WTC11 (cell line): ENCODE measurements at regions not wholly inside any gene's neighbourhood (a gene's known extent, or its start where the extent isn't known, plus 50 kb on each side); places are given as distances from the start of the nearest gene placed in this dataset.

ENCODE experiments used
- ATAC-seq: fragments of 200-7000 bp; cut with Tn5 transposase; 2 replicates; pipeline ENCODE4 v1.10.0; 2021; ENCODE audit warnings: mild to moderate bottlenecking, moderate library complexity
- CTCF ChIA-PET: fragments of 300-600 bp; sonication (Branson Sonifier 250); formaldehyde crosslinking; loops from one replicate; lab custom pipeline; 2021; ENCODE audit warnings: antibody characterized with exemption; lab: Charles Lee
- POLR2A ChIA-PET: fragments of 350-600 bp; sonication (Branson Sonifier 250); formaldehyde crosslinking; loops from one replicate; lab custom pipeline; 2021; ENCODE audit warnings: antibody characterized with exemption; lab: Charles Lee
- DNase-seq: peaks from one replicate; pipeline ENCODE4 v3.0.0; 2021; ENCODE audit warnings: low spot score
- H3K27ac Mint-ChIP-seq: 2 replicates; pipeline ENCODE4 v1.8.0; 2021; ENCODE audit warnings: mixed read lengths
- H3K27me3 Mint-ChIP-seq: 2 replicates; pipeline ENCODE4 v1.8.0; 2021; ENCODE audit warnings: low read depth, mild to moderate bottlenecking, moderate library complexity, mixed read lengths
- H3K36me3 Mint-ChIP-seq: 2 replicates; pipeline ENCODE4 v1.8.0; 2021; ENCODE audit warnings: mixed read lengths
- H3K4me1 Mint-ChIP-seq: 2 replicates; pipeline ENCODE4 v1.8.0; 2022; ENCODE audit warnings: mixed read lengths
- H3K4me3 Mint-ChIP-seq: 2 replicates; pipeline ENCODE4 v1.8.0; 2021; ENCODE audit warnings: mild to moderate bottlenecking, moderate library complexity, mixed read lengths
- H3K9me3 Mint-ChIP-seq: 2 replicates; pipeline ENCODE4 v1.8.0; 2021; ENCODE audit warnings: mixed read lengths
- E2F4 ChIP-seq: sonication (generic); formaldehyde crosslinking; IDR thresholded peaks from 2 replicates; pipeline ENCODE4 v1.8.1; 2022; ENCODE audit warnings: low read depth, mild to moderate bottlenecking, moderate library complexity, missing genetic modification reagents, borderline replicate concordance
- ESRRA ChIP-seq: sonication (generic); formaldehyde crosslinking; IDR thresholded peaks from 2 replicates; pipeline ENCODE4 v1.8.1; 2022; ENCODE audit warnings: mild to moderate bottlenecking, missing genetic modification reagents, borderline replicate concordance
- FOXP1 ChIP-seq: sonication (generic); formaldehyde crosslinking; IDR thresholded peaks from 2 replicates; pipeline ENCODE4 v1.8.0; 2022; ENCODE audit warnings: missing genetic modification reagents, mild to moderate bottlenecking, moderate library complexity, borderline replicate concordance
- GTF2I ChIP-seq: fragments of 250-450 bp; sonication (Bioruptor Pico); conservative IDR thresholded peaks from 2 replicates; pipeline ENCODE4 v1.4.0; 2021; ENCODE audit warnings: mild to moderate bottlenecking
- HMGA2 ChIP-seq: fragments of 250-450 bp; sonication (Bioruptor Pico); IDR thresholded peaks from 2 replicates; pipeline ENCODE4 v1.4.0; 2021; ENCODE audit warnings: mild to moderate bottlenecking, moderate library complexity
- MYBL2 ChIP-seq: sonication (generic); formaldehyde crosslinking; IDR thresholded peaks from 2 replicates; pipeline ENCODE4 v1.8.1; 2023; ENCODE audit warnings: mild to moderate bottlenecking, moderate library complexity, missing genetic modification reagents
- PRDM15 ChIP-seq: sonication (generic); formaldehyde crosslinking; IDR thresholded peaks from 2 replicates; pipeline ENCODE4 v1.8.0; 2022; ENCODE audit warnings: missing genetic modification reagents
- RELA ChIP-seq: sonication (generic); formaldehyde crosslinking; IDR thresholded peaks from 2 replicates; pipeline ENCODE4 v1.8.1; 2022; ENCODE audit warnings: missing genetic modification reagents, mild to moderate bottlenecking, borderline replicate concordance
- SOX15 ChIP-seq: fragments of 250-450 bp; sonication (Bioruptor Pico); IDR thresholded peaks from 2 replicates; pipeline ENCODE4 v1.9.0; 2021; ENCODE audit warnings: mild to moderate bottlenecking
- SP1 ChIP-seq: sonication (generic); formaldehyde crosslinking; conservative IDR thresholded peaks from 2 replicates; pipeline ENCODE4 v1.8.1; 2022; ENCODE audit warnings: missing genetic modification reagents
- TEAD4 ChIP-seq: sonication (generic); formaldehyde crosslinking; IDR thresholded peaks from 2 replicates; pipeline ENCODE4 v1.8.0; 2022; ENCODE audit warnings: mild to moderate bottlenecking, missing genetic modification reagents
- ZBTB21 ChIP-seq: sonication (generic); formaldehyde crosslinking; IDR thresholded peaks from 2 replicates; pipeline ENCODE4 v1.8.1; 2023; ENCODE audit warnings: mild to moderate bottlenecking, missing genetic modification reagents, borderline replicate concordance
- ZNF219 ChIP-seq: sonication (generic); formaldehyde crosslinking; IDR thresholded peaks from 2 replicates; pipeline ENCODE4 v1.8.0; 2023; ENCODE audit warnings: missing genetic modification reagents, mild to moderate bottlenecking, borderline replicate concordance
- TF ChIP-seq, protein P1 (sequence below): sonication (generic); formaldehyde crosslinking; conservative IDR thresholded peaks from 2 replicates; pipeline ENCODE4 v1.8.1; 2023; ENCODE audit warnings: mild to moderate bottlenecking, low read depth, missing genetic modification reagents, moderate library complexity
- TF ChIP-seq, protein P2 (sequence below): sonication (generic); formaldehyde crosslinking; IDR thresholded peaks from 2 replicates; pipeline ENCODE4 v1.8.0; 2023; ENCODE audit warnings: missing genetic modification reagents, mild to moderate bottlenecking, borderline replicate concordance

DNA sequence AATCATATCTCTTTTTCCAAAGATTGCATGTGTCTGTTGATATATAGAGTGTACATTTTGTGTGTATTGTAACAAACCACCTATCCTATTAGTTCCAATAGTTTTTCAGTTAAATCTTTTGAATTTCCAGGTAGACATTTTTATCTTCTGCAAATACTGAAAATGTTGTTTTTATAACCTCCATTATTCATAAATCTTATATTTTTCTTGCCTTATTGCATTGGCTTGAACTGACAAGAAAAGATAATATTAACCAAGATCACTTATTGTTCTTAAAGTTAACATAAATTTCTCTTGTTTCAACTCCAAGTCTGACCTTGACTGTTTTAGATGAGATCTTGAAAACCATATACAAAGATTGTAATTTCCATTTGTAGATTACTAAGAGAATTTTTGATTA, 251.6 kb downstream of the IRX2 start (continued):
- no peak for TF ChIP-seq PRDM15
- no peak for TF ChIP-seq GTF2I (CRISPR knock-in tag)
- TF ChIP-seq HMGA2: no peak
- no peak for TF ChIP-seq MYBL2 (CRISPR knock-in tag)
- TF ChIP-seq RELA (CRISPR knock-in tag): no peak

GRCh38 chr5:2496891-2497290, 254.6 kb downstream of the IRX2 start:
- H3K4me1 Mint-ChIP-seq: peaks cover 18% of the 10 kb centered on the region
- peaks cover 40% of the 10 kb centered on the region for H3K9me3 Mint-ChIP-seq
- peaks cover 17% of the 10 kb centered on the region for H3K36me3 Mint-ChIP-seq
- H3K27ac Mint-ChIP-seq: no peak overlapping the region
- ChIA-PET CTCF (no interaction called here), POLR2A (no interaction called here)
- ATAC-seq (no peak), DNase-seq (no peak)
- TF ChIP-seq ZNF219 (CRISPR knock-in tag) (no peak), FOXP1 (CRISPR knock-in tag) (no peak), ZBTB21 (CRISPR knock-in tag) (no peak), TEAD4 (CRISPR knock-in tag) (no peak), E2F4 (CRISPR knock-in tag) (no peak), ESRRA (no peak), SOX15 (no peak), SP1 (no peak)
- TF ChIP-seq, protein P1, sequence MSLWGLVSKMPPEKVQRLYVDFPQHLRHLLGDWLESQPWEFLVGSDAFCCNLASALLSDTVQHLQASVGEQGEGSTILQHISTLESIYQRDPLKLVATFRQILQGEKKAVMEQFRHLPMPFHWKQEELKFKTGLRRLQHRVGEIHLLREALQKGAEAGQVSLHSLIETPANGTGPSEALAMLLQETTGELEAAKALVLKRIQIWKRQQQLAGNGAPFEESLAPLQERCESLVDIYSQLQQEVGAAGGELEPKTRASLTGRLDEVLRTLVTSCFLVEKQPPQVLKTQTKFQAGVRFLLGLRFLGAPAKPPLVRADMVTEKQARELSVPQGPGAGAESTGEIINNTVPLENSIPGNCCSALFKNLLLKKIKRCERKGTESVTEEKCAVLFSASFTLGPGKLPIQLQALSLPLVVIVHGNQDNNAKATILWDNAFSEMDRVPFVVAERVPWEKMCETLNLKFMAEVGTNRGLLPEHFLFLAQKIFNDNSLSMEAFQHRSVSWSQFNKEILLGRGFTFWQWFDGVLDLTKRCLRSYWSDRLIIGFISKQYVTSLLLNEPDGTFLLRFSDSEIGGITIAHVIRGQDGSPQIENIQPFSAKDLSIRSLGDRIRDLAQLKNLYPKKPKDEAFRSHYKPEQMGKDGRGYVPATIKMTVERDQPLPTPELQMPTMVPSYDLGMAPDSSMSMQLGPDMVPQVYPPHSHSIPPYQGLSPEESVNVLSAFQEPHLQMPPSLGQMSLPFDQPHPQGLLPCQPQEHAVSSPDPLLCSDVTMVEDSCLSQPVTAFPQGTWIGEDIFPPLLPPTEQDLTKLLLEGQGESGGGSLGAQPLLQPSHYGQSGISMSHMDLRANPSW: no peak
- TF ChIP-seq, protein P2, sequence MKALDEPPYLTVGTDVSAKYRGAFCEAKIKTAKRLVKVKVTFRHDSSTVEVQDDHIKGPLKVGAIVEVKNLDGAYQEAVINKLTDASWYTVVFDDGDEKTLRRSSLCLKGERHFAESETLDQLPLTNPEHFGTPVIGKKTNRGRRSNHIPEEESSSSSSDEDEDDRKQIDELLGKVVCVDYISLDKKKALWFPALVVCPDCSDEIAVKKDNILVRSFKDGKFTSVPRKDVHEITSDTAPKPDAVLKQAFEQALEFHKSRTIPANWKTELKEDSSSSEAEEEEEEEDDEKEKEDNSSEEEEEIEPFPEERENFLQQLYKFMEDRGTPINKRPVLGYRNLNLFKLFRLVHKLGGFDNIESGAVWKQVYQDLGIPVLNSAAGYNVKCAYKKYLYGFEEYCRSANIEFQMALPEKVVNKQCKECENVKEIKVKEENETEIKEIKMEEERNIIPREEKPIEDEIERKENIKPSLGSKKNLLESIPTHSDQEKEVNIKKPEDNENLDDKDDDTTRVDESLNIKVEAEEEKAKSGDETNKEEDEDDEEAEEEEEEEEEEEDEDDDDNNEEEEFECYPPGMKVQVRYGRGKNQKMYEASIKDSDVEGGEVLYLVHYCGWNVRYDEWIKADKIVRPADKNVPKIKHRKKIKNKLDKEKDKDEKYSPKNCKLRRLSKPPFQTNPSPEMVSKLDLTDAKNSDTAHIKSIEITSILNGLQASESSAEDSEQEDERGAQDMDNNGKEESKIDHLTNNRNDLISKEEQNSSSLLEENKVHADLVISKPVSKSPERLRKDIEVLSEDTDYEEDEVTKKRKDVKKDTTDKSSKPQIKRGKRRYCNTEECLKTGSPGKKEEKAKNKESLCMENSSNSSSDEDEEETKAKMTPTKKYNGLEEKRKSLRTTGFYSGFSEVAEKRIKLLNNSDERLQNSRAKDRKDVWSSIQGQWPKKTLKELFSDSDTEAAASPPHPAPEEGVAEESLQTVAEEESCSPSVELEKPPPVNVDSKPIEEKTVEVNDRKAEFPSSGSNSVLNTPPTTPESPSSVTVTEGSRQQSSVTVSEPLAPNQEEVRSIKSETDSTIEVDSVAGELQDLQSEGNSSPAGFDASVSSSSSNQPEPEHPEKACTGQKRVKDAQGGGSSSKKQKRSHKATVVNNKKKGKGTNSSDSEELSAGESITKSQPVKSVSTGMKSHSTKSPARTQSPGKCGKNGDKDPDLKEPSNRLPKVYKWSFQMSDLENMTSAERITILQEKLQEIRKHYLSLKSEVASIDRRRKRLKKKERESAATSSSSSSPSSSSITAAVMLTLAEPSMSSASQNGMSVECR (CRISPR knock-in tag): no peak
- H3K27me3 Mint-ChIP-seq: no peaks in the 10 kb centered on the region
- no peak overlapping the region for H3K4me3 Mint-ChIP-seq
